Loucy (cell line): ENCODE measurements at regions not wholly inside any gene's neighbourhood (a gene's known extent, or its start where the extent isn't known, plus 50 kb on each side); places are given as distances from the start of the nearest gene placed in this dataset.

Source experiments
- EZH2phosphoT487 ChIP-seq: fragments of 200-600 bp; IDR thresholded peaks from 2 replicates; pipeline ENCODE4 v1.6.1; 2018; ENCODE audit warnings: antibody characterized with exemption, mild to moderate bottlenecking, moderate library complexity, borderline replicate concordance
- TF ChIP-seq, protein P1 (sequence below): fragments of 200-600 bp; sonication (generic); conservative IDR thresholded peaks from 2 replicates; pipeline ENCODE4 v1.5.1; 2014; ENCODE audit warnings: mild to moderate bottlenecking, antibody characterized with exemption, low read length

GRCh38 chr5:61734001-61734400, 401.9 kb downstream of the ZSWIM6 start:
- TF ChIP-seq, protein P1, sequence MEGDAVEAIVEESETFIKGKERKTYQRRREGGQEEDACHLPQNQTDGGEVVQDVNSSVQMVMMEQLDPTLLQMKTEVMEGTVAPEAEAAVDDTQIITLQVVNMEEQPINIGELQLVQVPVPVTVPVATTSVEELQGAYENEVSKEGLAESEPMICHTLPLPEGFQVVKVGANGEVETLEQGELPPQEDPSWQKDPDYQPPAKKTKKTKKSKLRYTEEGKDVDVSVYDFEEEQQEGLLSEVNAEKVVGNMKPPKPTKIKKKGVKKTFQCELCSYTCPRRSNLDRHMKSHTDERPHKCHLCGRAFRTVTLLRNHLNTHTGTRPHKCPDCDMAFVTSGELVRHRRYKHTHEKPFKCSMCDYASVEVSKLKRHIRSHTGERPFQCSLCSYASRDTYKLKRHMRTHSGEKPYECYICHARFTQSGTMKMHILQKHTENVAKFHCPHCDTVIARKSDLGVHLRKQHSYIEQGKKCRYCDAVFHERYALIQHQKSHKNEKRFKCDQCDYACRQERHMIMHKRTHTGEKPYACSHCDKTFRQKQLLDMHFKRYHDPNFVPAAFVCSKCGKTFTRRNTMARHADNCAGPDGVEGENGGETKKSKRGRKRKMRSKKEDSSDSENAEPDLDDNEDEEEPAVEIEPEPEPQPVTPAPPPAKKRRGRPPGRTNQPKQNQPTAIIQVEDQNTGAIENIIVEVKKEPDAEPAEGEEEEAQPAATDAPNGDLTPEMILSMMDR: no peak
- TF ChIP-seq EZH2phosphoT487: no peak
